H9 (cell line): ENCODE measurements at regions not wholly inside any gene's neighbourhood (a gene's known extent, or its start where the extent isn't known, plus 50 kb on each side); places are given as distances from the start of the nearest gene placed in this dataset.

Experiments
- DNase-seq: peaks from one replicate; pipeline ENCODE4 v3.0.0-alpha.2; 2017
- H2AFZ ChIP-seq: one replicate; pipeline ENCODE4 v1.6.1; 2013; ENCODE audit warnings: mild to moderate bottlenecking, low read length, control low read depth, moderate library complexity
- H2AK5ac ChIP-seq: 2 replicates; pipeline ENCODE4 v1.6.1; 2013; ENCODE audit warnings: low read length, control low read depth, mixed read lengths; ENCODE audit not compliant: insufficient read length
- H2BK120ac ChIP-seq: one replicate; pipeline ENCODE4 v1.6.1; 2013; ENCODE audit warnings: low read depth, mild to moderate bottlenecking, low read length, control low read depth, inconsistent platforms; ENCODE audit not compliant: poor library complexity, severe bottlenecking
- H2BK12ac ChIP-seq: 2 replicates; pipeline ENCODE4 v1.6.1; 2013; ENCODE audit warnings: low read length, control low read depth, mixed read lengths, low read depth; ENCODE audit not compliant: insufficient read length
- H2BK15ac ChIP-seq: 2 replicates; pipeline ENCODE4 v1.6.1; 2013; ENCODE audit warnings: low read depth, low read length, control low read depth
- H2BK20ac ChIP-seq: one replicate; pipeline ENCODE4 v1.6.1; 2013; ENCODE audit warnings: low read depth, mild to moderate bottlenecking, low read length, control low read depth, inconsistent platforms; ENCODE audit not compliant: poor library complexity, severe bottlenecking
- H2BK5ac ChIP-seq: 2 replicates; pipeline ENCODE4 v1.6.1; 2013; ENCODE audit warnings: low read length, control low read depth, mixed read lengths; ENCODE audit not compliant: insufficient read length
- H3K14ac ChIP-seq: 2 replicates; pipeline ENCODE4 v1.6.1; 2013; ENCODE audit warnings: low read length, control low read depth; ENCODE audit not compliant: insufficient read depth
- H3K18ac ChIP-seq: 2 replicates; pipeline ENCODE4 v1.6.1; 2013; ENCODE audit warnings: low read depth, mild to moderate bottlenecking, mixed read lengths, low read length, control low read depth; ENCODE audit not compliant: insufficient read length
- H3K23ac ChIP-seq: 2 replicates; pipeline ENCODE4 v1.6.1; 2013; ENCODE audit warnings: low read length, control low read depth, mixed read lengths, low read depth; ENCODE audit not compliant: insufficient read length
- H3K23me2 ChIP-seq: 2 replicates; pipeline ENCODE4 v1.6.1; 2013; ENCODE audit warnings: low read depth, mild to moderate bottlenecking, mixed read lengths, low read length, control low read depth; ENCODE audit not compliant: insufficient read length, poor library complexity, severe bottlenecking
- H3K27ac ChIP-seq: 2 replicates; pipeline ENCODE4 v1.5.1; 2013; ENCODE audit warnings: low read length, control low read depth, mixed read lengths, low read depth; ENCODE audit not compliant: insufficient read length
- H3K27me3 ChIP-seq: 2 replicates; pipeline ENCODE4 v1.6.1; 2013; ENCODE audit warnings: low read length, control low read depth, inconsistent platforms; ENCODE audit not compliant: insufficient read depth
- H3K4ac ChIP-seq: 2 replicates; pipeline ENCODE4 v1.6.1; 2013; ENCODE audit warnings: low read depth, mild to moderate bottlenecking, control low read depth, inconsistent platforms, low read length, moderate library complexity
- H3K4me1 ChIP-seq: 2 replicates; pipeline ENCODE4 v1.6.1; 2013; ENCODE audit warnings: low read length, control low read depth, inconsistent platforms; ENCODE audit not compliant: insufficient read depth
- H3K4me2 ChIP-seq: 2 replicates; pipeline ENCODE4 v1.6.1; 2013; ENCODE audit warnings: low read length, control low read depth, mixed read lengths; ENCODE audit not compliant: insufficient read length, insufficient read depth
- H3K56ac ChIP-seq: 2 replicates; pipeline ENCODE4 v1.6.1; 2013; ENCODE audit warnings: low read depth, mild to moderate bottlenecking, mixed read lengths, low read length, control low read depth; ENCODE audit not compliant: insufficient read length
- H3K79me1 ChIP-seq: 2 replicates; pipeline ENCODE4 v1.6.1; 2013; ENCODE audit warnings: low read depth, mild to moderate bottlenecking, moderate library complexity, low read length, control low read depth, inconsistent platforms; ENCODE audit not compliant: insufficient read depth, poor library complexity, severe bottlenecking
- H3K79me2 ChIP-seq: 2 replicates; pipeline ENCODE4 v1.6.1; 2013; ENCODE audit warnings: low read length, control low read depth, inconsistent platforms; ENCODE audit not compliant: insufficient read depth
- H3K9ac ChIP-seq: 2 replicates; pipeline ENCODE4 v1.6.1; 2013; ENCODE audit warnings: low read length, control low read depth, mixed read lengths; ENCODE audit not compliant: insufficient read length; ENCODE audit errors: extremely low read depth
- H3K9me3 ChIP-seq: one replicate; pipeline ENCODE4 v1.6.1; 2013; ENCODE audit warnings: low read depth, low read length, inconsistent platforms; ENCODE audit not compliant: control insufficient read depth
- H3T11ph ChIP-seq: one replicate; pipeline ENCODE4 v1.6.1; 2013; ENCODE audit warnings: mild to moderate bottlenecking, low read length, control low read depth, inconsistent platforms
- H4K20me1 ChIP-seq: one replicate; pipeline ENCODE4 v1.6.1; 2013; ENCODE audit not compliant: control insufficient read depth, insufficient read length, insufficient read depth
- H4K5ac ChIP-seq: 2 replicates; pipeline ENCODE4 v1.6.1; 2013; ENCODE audit warnings: low read depth, mild to moderate bottlenecking, mixed read lengths, low read length, control low read depth; ENCODE audit not compliant: insufficient read length
- H4K8ac ChIP-seq: replicated peaks from 2 replicates; pipeline ENCODE4 v1.6.1; 2013; ENCODE audit warnings: low read length, control low read depth, mixed read lengths, low read depth; ENCODE audit not compliant: insufficient read length
- H4K91ac ChIP-seq: 2 replicates; pipeline ENCODE4 v1.6.1; 2013; ENCODE audit warnings: low read depth, mild to moderate bottlenecking, moderate library complexity, mixed read lengths, low read length, control low read depth; ENCODE audit not compliant: insufficient read length
- H3K27ac Mint-ChIP-seq, 3 experiments: 2 replicates in 2 of 3; 3 replicates in 1 of 3; pipeline ENCODE4 v1.8.0; 2020 to 2021; ENCODE audit warnings: mixed read lengths in 3 of 3, mild to moderate bottlenecking in 1 of 3, moderate library complexity in 1 of 3
- H3K27me3 Mint-ChIP-seq: 2 replicates; pipeline ENCODE4 v1.8.0; 2021; ENCODE audit warnings: low read depth, mild to moderate bottlenecking, moderate library complexity, mixed read lengths
- H3K36me3 Mint-ChIP-seq, 3 experiments: 2 replicates in 2 of 3; 3 replicates in 1 of 3; pipeline ENCODE4 v1.8.0; 2020 to 2021; ENCODE audit warnings: low read depth in 3 of 3, mixed read lengths in 3 of 3; ENCODE audit not compliant: insufficient read depth in 1 of 3
- H3K4me1 Mint-ChIP-seq, 2 experiments: 2 replicates each; pipeline ENCODE4 v1.8.0; 2020; ENCODE audit warnings: mixed read lengths in 2 of 2
- H3K4me3 Mint-ChIP-seq, 2 experiments: 2 replicates in 1 of 2; 3 replicates in 1 of 2; pipeline ENCODE4 v1.8.0; 2020 to 2021; ENCODE audit warnings: mild to moderate bottlenecking in 2 of 2, mixed read lengths in 2 of 2, moderate library complexity in 1 of 2
- H3K9me3 Mint-ChIP-seq, 2 experiments: 2 replicates in 1 of 2; 3 replicates in 1 of 2; pipeline ENCODE4 v1.8.0; 2020; ENCODE audit warnings: mild to moderate bottlenecking in 2 of 2, mixed read lengths in 2 of 2, moderate library complexity in 1 of 2
- WGBS: extraction: QIAGEN DNeasy Blood & Tissue Kit; methylation state at CpG from one replicate; pipeline ENCODE4 v1.1.7; 2013; ENCODE audit warnings: missing lambda C conversion rate, low lambda C conversion rate, mixed read lengths; ENCODE audit not compliant: insufficient read length; ENCODE audit errors: extremely low coverage; 5-methylcytosine and 5-hydroxymethylcytosine counted together
- TF ChIP-seq, protein P1 (sequence below): fragments of 200-600 bp; sonication (generic); conservative IDR thresholded peaks from 3 replicates; pipeline ENCODE4 v1.8.0; 2021; ENCODE audit warnings: antibody characterized with exemption, mild to moderate bottlenecking

DNA sequence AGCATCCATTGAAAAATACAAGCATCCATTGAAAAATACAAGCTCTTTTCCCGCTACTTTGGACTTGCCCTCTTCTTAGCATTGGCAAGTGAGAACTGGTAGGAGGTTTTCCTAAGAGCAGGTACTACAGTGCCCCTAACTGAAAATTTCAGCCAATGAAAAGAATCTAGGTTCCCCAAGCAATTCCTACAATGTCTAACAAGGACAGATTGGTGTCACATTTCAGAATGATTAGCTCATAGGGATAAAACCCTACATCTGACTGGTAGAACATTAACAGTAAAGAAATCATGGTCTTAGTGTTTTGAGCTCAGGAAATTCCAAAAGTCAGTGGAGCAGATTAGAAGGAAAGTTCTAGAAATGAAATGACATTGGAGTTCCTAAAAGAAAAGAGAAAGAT, 68.6 kb upstream of the QRFPR start:
- Histone ChIP-seq H4K8ac (no peak overlapping the region), H3K4ac (no peak overlapping the region), H3K9ac (no peak overlapping the region), H3K23ac (no peak overlapping the region), H3K27me3 (no peaks in the 10 kb centered on the region), H4K20me1 (no peaks in the 10 kb centered on the region), H3K4me2 (no peak overlapping the region), H3K18ac (no peak overlapping the region), H2AK5ac (no peak overlapping the region), H3K9me3 (no peaks in the 10 kb centered on the region), H2AFZ (no peak overlapping the region), H3K27ac (no peak overlapping the region), H3K56ac (no peak overlapping the region), H2BK5ac (no peak overlapping the region), H3K4me1 (no peaks in the 10 kb centered on the region), H4K91ac (no peak overlapping the region), H2BK12ac (no peak overlapping the region), H3K14ac (no peak overlapping the region), H2BK20ac (no peak overlapping the region), H3K23me2 (no peaks in the 10 kb centered on the region), H2BK15ac (no peak overlapping the region), H4K5ac (no peak overlapping the region), H3T11ph (no peak overlapping the region), H3K79me2 (no peaks in the 10 kb centered on the region), H2BK120ac (no peak overlapping the region), H3K79me1 (no peaks in the 10 kb centered on the region)
- Mint-ChIP-seq H3K36me3 (no peaks in the 10 kb centered on the region; a peak in 1 of 7 replicates), H3K27ac (no peak overlapping the region), H3K4me1 (peaks cover 4% of the 10 kb centered on the region in 2 experiments), H3K27me3 (peaks cover 2% of the 10 kb centered on the region; the same call in 1 of the 2 replicates), H3K9me3 (peaks cover 0 to 3% of the 10 kb centered on the region in 2 experiments; a peak in 2 of 5 replicates), H3K4me3 (no peak overlapping the region)
- DNase-seq: no peak
- TF ChIP-seq, protein P1, sequence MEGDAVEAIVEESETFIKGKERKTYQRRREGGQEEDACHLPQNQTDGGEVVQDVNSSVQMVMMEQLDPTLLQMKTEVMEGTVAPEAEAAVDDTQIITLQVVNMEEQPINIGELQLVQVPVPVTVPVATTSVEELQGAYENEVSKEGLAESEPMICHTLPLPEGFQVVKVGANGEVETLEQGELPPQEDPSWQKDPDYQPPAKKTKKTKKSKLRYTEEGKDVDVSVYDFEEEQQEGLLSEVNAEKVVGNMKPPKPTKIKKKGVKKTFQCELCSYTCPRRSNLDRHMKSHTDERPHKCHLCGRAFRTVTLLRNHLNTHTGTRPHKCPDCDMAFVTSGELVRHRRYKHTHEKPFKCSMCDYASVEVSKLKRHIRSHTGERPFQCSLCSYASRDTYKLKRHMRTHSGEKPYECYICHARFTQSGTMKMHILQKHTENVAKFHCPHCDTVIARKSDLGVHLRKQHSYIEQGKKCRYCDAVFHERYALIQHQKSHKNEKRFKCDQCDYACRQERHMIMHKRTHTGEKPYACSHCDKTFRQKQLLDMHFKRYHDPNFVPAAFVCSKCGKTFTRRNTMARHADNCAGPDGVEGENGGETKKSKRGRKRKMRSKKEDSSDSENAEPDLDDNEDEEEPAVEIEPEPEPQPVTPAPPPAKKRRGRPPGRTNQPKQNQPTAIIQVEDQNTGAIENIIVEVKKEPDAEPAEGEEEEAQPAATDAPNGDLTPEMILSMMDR: no peak
- WGBS: no CpG with 5 or more reads among the region's 1 CpG
